ENCODE measurements at regions not wholly inside any gene's neighbourhood (a gene's known extent, or its start where the extent isn't known, plus 50 kb on each side); places are given as distances from the start of the nearest gene placed in this dataset.

DNA sequence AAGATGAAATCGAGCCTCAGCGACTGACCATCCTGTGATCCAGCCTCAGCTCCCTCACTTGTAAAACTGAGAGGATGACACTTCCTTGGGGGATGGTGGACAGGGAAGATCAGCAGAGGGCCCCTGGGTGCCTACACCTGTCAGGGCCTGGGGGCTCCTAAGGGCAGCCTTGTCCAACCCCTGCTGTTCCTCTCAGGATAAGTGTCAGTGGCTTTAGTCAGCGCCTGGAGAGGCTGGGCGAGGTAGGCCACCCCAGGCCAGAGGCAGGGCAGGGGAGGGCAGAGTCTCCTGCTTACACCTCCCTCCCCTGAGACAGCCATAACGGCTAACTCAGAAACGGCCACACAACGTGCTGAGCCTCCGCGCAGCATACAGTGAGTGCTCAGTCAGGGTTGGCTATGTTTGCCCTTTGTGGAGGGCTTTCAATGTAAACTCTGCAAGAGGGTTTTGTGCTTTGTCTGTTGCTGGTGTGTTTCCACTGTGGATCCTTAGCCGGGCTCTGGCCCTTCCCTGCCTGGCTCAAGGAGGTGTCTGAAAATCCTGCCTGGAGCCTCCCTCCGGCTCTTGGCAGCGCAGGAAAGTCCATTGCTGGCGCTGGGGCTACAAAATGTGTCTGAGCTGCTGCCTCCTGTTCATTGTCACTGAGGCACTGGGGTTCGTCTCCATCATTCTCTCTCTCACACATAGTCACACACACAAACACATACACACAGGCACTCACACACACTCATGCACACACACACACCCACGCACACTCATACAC, 588.4 kb downstream of the PTPRU start:
- intact Hi-C loops (cut with DNase I; ENCODE audit: low total_unique reads), result no loop called here
- Histone ChIP-seq H3K36me3 (no peaks in the 10 kb centered on the region), H3K4me1 (no peaks in the 10 kb centered on the region), H3K27ac (no peak overlapping the region), H3K4me3 (no peak overlapping the region), H3K9me3 (no peaks in the 10 kb centered on the region), H3K27me3 (peaks cover 0 to 12% (median 6%) of the 10 kb centered on the region in 3 donors)
- DNase-seq, result no peak
- in situ Hi-C loops (cut with MboI; ENCODE audit: low sequenced_read_pairs in 4 of 4), result no loop called here
- no peak for ATAC-seq
- TF ChIP-seq, protein P1, sequence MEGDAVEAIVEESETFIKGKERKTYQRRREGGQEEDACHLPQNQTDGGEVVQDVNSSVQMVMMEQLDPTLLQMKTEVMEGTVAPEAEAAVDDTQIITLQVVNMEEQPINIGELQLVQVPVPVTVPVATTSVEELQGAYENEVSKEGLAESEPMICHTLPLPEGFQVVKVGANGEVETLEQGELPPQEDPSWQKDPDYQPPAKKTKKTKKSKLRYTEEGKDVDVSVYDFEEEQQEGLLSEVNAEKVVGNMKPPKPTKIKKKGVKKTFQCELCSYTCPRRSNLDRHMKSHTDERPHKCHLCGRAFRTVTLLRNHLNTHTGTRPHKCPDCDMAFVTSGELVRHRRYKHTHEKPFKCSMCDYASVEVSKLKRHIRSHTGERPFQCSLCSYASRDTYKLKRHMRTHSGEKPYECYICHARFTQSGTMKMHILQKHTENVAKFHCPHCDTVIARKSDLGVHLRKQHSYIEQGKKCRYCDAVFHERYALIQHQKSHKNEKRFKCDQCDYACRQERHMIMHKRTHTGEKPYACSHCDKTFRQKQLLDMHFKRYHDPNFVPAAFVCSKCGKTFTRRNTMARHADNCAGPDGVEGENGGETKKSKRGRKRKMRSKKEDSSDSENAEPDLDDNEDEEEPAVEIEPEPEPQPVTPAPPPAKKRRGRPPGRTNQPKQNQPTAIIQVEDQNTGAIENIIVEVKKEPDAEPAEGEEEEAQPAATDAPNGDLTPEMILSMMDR (IDR thresholded peaks at IDR 0.05 in 4 of 5, conservative IDR thresholded peaks at IDR 0.05 in 1 of 5), result no peak
- TF ChIP-seq POLR2A (IDR thresholded peaks at IDR 0.05), result no peak

DNA sequence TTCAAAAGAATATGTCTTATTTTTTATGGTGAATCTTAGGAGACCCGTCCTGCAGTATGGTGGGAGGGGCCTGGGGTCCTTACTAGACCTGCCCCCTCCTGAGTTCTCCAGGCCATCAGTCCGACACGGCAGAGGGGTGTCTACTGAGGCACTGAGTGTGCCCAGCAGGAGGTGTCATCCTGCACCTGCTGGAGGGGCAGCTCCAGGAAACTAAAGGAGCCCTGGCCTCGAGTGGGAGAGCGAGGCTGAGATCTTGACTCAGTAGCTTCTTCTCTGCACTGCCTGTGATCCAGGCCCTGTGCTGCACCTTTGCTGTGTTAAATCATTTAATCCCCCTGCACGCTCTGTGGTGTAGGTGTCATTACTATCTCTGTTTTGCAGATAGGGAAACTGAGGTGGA, 587.7 kb downstream of the PTPRU start:
- DNase-seq, result no peak
- Histone ChIP-seq H3K4me3 (no peak overlapping the region), H3K9me3 (no peaks in the 10 kb centered on the region), H3K27me3 (peaks cover 0 to 12% (median 6%) of the 10 kb centered on the region in 3 donors), H3K27ac (no peak overlapping the region), H3K36me3 (no peaks in the 10 kb centered on the region), H3K4me1 (no peaks in the 10 kb centered on the region)
- in situ Hi-C loops (cut with MboI; ENCODE audit: low sequenced_read_pairs in 4 of 4) (no loop called here), intact Hi-C loops (cut with DNase I; ENCODE audit: low total_unique reads) (no loop called here)
- no peak for TF ChIP-seq POLR2A (IDR thresholded peaks at IDR 0.05)
- TF ChIP-seq, protein P1 (IDR thresholded peaks at IDR 0.05 in 4 of 5, conservative IDR thresholded peaks at IDR 0.05 in 1 of 5), result no peak
- no peak for ATAC-seq

DNA sequence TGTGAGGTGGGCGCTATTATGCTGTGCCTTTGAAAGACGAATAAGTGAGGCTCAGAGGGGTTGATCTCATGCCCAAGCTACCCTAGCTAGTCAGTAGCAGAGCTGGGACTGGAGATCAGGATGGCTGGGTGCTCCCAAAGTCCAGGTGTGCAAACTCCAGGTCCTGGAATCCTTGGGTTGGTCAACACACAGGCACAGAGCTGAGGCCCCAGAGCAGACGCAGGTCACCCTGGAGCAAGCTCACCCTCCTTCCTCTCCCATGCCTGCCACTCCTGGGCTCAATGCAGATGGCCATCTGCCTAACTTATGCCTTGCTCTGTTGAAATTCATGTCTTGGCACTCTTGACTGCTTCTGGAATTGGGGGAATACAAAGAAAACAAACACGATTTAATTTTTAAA, 587.2 kb downstream of the PTPRU start:
- Histone ChIP-seq H3K9me3 (no peaks in the 10 kb centered on the region), H3K4me3 (no peak overlapping the region), H3K36me3 (no peaks in the 10 kb centered on the region), H3K4me1 (no peaks in the 10 kb centered on the region), H3K27me3 (peaks cover 0 to 10% (median 6%) of the 10 kb centered on the region in 3 donors), H3K27ac (no peak overlapping the region)
- intact Hi-C loops (cut with DNase I; ENCODE audit: low total_unique reads), result no loop called here
- in situ Hi-C loops (cut with MboI; ENCODE audit: low sequenced_read_pairs in 4 of 4), result no loop called here
- no peak for DNase-seq
- ATAC-seq, result no peak
- TF ChIP-seq, protein P1 (IDR thresholded peaks at IDR 0.05 in 4 of 5, conservative IDR thresholded peaks at IDR 0.05 in 1 of 5), result no peak
- TF ChIP-seq POLR2A (IDR thresholded peaks at IDR 0.05), result no peak

DNA sequence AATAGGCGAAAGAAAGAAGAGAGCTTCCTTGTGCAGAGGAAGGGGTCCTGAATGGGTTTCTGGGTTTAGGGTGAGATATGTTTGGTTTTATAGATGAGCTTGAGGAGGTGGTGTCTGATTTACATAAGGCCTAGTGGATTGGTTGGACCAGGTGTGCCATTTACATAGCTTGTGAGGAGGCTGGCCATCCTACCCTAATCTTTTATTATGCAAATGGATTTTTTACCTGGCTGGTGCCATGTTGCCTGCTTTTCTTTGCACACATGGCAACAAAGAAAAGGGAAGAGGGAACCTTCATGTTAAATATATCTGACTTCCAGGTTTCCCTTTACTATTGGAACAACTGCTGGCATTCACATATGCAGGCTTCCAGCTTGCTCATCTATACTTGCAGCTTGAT, 585.3 kb downstream of the PTPRU start:
- DNase-seq, result no peak
- Histone ChIP-seq H3K27me3 (peaks cover 0 to 6% (median 0%) of the 10 kb centered on the region in 3 donors), H3K4me1 (no peaks in the 10 kb centered on the region), H3K27ac (no peak overlapping the region), H3K4me3 (no peak overlapping the region), H3K9me3 (no peaks in the 10 kb centered on the region), H3K36me3 (no peaks in the 10 kb centered on the region)
- ATAC-seq, result no peak
- in situ Hi-C loops (cut with MboI; ENCODE audit: low sequenced_read_pairs in 4 of 4) (no loop called here), intact Hi-C loops (cut with DNase I; ENCODE audit: low total_unique reads) (no loop called here)
- no peak for TF ChIP-seq POLR2A (IDR thresholded peaks at IDR 0.05)
- TF ChIP-seq, protein P1 (IDR thresholded peaks at IDR 0.05 in 4 of 5, conservative IDR thresholded peaks at IDR 0.05 in 1 of 5), result no peak

Measured in gastrocnemius medialis (tissue), 4 donors.